Activated CD8-positive, alpha-beta memory T cell treated with anti-CD3 and anti-CD28 coated beads, Interleukin-2, amount 50 U/mL, for 1 hour (primary cell): ENCODE measurements at regions not wholly inside any gene's neighbourhood (a gene's known extent, or its start where the extent isn't known, plus 50 kb on each side); places are given as distances from the start of the nearest gene placed in this dataset.
A peak's percentile ranks its signal among the peaks of the same experiment; 100 is the strongest.

ENCODE experiments used
- DNase-seq: peaks from one replicate; pipeline ENCODE4 v3.0.0-alpha.2; 2020; ENCODE audit errors: extremely low read depth

- no peak for DNase-seq
Observed at GRCh38 chr3:87423336-87423735, 147.0 kb upstream of the POU1F1 start.

- DNase-seq, result no peak
Observed at GRCh38 chr3:87422333-87422732, 145.9 kb upstream of the POU1F1 start.

DNA sequence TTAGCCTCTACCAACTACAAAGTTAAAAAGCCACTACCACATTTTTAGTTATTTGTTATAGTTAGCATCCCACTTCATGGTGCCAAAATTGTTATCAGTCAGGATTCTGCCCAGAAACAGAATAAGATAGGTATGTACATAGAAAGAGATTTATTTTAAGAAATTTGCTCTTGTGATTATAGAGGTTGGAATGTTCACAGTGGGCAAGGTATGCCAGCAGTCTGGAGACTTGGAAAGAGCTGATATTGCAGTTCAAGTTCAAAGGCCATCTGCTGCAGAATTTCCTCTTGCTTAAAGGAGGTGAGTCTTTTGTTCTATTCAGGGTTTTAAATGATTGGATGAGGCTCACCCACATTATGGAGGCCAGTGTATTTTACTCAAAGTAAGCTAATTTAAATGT is 143.8 kb upstream of the POU1F1 start:
- no peak for DNase-seq

DNA sequence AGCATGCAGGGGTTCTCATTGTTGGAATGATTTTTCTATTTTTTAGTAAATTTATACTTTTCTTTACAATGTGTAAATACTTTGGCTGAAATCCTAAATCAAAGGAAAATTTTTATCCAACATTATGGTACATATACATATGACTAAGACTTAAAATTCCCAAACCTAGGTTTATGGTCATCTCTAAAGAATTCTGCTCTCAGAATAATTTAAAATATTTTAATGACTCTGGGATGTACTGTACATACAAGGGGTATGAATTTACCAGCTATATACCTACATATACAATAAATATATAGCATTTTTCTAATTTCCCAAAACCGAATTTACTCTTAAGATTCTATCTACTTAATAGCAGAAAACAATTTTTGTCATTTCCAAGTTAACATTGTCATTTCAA is 137.9 kb upstream of the POU1F1 start:
- no peak for DNase-seq

GRCh38 chr3:87413814-87414213 is 137.4 kb upstream of the POU1F1 start:
- no peak for DNase-seq

DNA sequence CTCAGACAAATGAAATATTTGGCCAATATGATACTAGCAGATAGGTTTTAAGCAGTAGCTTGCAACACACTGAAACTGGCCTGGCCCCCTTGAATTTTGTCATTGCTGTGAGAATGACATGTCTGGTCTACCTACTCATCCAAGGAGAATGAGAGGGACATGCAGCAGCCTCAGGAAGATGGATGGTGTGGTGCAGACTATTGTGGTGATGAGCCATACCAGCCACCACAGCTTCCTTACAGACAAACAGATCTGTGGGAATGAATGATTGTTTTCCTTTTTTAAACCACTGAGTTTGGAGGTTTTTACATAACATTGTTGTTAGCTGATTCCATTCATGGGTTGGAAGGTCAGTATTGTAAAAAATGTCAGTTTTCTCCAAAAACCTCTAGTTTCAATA is 133.7 kb upstream of the POU1F1 start:
- DNase-seq, result no peak

GRCh38 chr3:87398168-87398801 is 121.9 kb upstream of the POU1F1 start:
- DNase-seq, result no peak

DNA sequence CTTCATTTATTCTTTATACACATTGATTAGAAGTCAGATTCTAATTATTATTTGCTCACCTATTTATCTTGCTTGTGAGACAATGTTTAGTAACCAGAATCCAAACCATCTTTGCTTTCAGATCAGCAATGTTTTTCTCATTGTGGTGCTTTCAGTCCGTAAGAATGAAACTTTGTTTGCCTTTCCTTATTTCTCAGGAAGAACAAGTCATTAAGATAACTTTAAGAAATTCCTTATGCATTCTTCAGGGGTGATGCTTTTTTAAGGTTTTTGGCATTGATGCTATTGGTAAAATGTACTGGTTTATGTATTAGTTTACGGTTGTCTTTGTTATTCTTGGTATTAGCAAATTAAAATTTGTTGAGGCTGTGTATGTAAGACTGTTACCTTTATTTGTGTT is 120.8 kb upstream of the POU1F1 start:
- DNase-seq, result no peak

GRCh38 chr3:87390821-87391220 is 114.4 kb upstream of the POU1F1 start:
- DNase-seq, result no peak

DNA sequence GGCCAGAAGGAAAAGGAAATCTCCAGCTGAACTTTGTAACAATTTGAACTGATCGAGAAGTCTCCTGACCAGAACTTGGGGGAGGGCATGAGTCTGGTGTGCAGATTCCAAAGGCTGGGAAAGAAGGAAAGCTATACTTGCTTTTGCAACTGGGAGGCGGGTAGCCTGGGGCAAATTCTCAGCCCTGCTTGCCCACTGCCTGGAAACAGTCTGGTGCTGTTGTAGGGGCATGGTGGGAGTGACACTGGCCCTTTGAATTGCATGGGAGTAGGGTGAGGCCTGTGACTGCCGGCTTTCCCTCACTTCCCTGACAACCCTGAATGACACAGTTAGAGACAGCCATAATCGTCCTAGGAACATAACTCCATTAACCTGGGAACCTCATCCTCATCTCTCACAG is 114.0 kb upstream of the POU1F1 start:
- DNase-seq, result no peak

DNA sequence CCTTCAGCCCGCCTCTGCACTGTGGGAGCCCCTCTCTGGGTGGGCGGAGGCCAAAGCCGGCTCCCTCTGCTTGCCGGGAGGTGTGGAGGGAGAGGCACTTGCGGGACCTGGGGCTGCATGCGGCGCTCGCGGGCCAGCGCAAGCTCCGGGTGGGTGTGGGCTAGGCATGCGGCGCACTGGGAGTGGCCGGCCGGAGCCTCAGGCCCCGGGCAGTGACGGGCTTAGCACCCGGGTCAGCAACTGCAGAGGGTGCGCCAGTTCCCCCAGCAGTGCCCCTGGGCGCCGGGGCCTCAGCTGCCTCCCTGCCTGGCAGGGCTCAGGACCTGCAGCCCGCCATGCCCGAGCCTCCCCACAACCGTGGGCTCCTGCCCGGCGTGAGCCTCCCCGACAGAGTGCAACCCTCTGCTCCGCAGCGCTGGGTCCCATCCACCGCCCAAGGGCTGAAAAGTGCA is 98.9 kb upstream of the POU1F1 start:
- no peak for DNase-seq

DNA sequence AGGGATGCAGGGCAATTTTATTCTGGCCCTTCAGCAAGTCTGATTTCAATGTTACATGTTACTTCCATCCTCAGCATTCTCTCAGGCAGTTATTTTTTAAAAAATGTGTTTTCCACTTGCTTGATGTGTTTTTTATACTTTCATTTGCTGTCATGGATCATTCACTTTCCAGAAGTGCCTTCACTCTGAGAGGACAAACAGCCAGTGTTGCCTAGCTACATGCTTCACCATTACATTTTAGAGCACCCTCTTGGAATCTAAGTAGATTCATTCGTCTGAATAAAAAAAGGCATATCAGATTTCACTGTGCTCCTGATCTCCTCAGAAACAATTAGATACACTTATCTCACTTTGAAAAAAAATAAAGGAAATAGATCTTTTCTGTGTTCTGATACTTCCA is 93.6 kb upstream of the POU1F1 start:
- DNase-seq, result no peak

GRCh38 chr3:87367736-87368135 is 91.4 kb upstream of the POU1F1 start:
- no peak for DNase-seq

DNA sequence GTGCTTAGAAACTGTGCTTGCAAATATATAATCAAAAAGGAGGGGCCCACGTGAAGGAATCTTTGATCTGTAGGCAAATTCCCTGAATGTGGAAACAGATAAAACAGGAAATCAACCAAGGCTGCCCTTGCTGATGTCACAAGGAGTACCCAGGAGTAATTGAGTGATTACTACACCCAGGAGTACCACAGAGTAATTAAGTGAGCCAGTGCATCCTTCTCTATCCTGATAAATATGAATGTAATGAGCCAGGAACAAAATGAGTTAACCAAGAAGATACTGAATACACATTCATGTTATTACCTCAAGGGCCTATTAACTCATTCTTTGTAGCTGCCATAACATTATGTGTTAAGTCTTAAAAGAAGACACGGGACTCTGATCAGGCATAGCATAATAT is 87.3 kb upstream of the POU1F1 start:
- no peak for DNase-seq

GRCh38 chr3:87361956-87362355 is 85.6 kb upstream of the POU1F1 start:
- no peak for DNase-seq

GRCh38 chr3:87361271-87361670 is 84.9 kb upstream of the POU1F1 start:
- DNase-seq, result no peak

GRCh38 chr3:87359826-87360225 is 83.4 kb upstream of the POU1F1 start:
- DNase-seq, result no peak

DNA sequence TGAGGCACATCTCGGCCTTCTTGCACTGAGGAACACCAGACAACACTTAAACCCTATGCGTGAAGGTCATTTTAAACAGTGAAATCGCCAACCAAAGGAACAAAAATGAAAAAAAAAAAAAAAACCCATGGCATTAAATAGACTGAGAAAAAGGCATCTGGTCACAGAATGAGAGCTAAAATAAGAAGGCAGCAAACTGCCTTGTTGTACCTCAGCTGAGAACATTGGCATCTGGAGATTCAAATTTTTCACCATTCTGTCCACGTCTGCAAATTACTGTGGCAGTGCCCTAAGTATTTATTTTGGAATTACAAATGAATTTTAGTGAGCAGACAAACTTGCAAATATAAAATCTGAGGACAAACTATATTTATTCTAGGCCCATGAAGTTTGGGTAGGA is 82.6 kb upstream of the POU1F1 start:
- DNase-seq, result no peak

DNA sequence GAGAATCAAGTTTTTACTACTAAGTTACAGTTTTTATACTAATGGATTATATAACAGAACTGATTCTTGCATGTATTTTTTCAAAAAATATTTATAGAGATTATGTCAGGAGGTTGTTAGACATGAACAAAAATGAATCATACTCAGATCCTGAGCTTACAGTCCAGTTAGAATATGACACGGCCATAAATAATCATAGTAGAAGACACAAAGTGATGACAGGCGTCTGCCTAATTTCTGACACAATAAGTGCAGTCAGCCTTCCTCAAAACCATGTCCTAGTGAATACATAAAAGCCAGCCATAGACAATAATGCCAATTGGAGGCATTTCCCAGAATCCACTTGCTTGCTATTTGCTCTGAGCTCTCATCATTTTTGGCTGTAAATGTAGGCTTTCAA is 81.7 kb upstream of the POU1F1 start:
- DNase-seq, result no peak

- no peak for DNase-seq
Observed at GRCh38 chr3:87354398-87354797, 78.0 kb upstream of the POU1F1 start.

- DNase-seq, result no peak
Observed at GRCh38 chr3:87351937-87352336, 75.6 kb upstream of the POU1F1 start.

DNA sequence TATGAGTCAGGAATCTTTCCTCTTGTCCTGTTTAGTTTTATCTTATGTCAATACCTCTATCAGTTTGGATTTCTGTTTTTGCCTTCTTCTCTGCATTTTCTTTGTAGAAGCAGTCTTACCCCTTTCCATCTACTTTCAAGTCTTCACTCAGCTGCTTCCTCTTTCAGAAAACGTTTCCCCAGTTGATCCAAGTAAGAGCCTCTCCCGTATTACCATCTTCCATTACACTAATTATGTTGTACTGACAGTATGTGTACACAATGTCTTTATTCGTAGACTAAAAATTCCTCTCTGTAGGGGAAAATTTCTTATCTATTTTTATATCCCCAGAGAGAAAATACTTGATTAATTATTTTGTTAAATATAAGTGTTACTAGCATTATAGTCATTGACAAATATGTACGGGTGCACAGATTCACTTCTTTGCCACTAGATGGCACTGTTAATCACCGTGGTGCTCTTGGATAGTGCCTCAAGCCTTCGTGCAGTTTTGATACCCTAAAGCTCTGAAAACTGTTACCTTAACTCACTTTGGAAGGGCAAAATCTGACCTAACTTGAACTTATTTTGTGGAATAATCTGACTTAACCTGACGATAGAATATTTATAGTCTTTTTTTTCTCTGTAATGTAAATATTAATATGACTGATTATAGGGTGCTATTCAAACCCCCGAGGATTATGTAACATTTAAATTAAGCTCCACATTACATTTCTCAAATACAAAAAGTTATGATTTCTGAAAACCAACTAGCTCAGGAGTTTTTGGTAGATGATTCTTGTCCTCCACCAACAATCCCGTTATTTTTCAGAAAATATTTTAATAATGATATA is 74.2 kb upstream of the POU1F1 start:
- peak; percentile 2 for DNase-seq

- no peak for DNase-seq
Observed at GRCh38 chr3:87349833-87350232, 73.4 kb upstream of the POU1F1 start.

GRCh38 chr3:87336761-87337160 is 60.4 kb upstream of the POU1F1 start:
- no peak for DNase-seq
